ENCODE measurements at regions not wholly inside any gene's neighbourhood (a gene's known extent, or its start where the extent isn't known, plus 50 kb on each side); places are given as distances from the start of the nearest gene placed in this dataset.

DNA sequence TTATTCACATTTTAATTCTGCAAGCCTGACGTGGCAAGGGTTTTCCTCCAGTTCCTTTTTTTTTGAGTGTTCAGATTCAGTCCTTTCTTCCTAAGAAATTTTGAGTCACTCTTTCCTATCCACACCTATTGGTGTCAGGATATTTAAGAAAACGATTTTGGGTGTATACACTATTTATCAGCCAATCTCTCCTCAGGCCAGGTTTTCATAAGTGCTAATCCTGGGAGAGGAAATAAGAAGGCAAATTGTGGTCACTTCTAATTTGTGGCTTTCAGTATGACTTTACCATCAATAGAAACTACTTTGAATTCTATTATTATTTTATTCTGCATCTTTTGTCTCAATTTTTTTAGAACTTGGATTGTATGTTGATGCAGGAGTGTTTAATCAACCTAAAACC, 174.4 kb downstream of the DSEL start:
- Histone ChIP-seq H3K4me1 (ENCODE audit: control insufficient read depth, insufficient read depth, low read length) (no peaks in the 10 kb centered on the region), H3K9me3 (ENCODE audit: control insufficient read depth, insufficient read depth, low read depth, low read length) (no peaks in the 10 kb centered on the region), H3K4me3 (ENCODE audit: low read depth, low read length) (no peak overlapping the region), H3K36me3 (ENCODE audit: control insufficient read depth in 2 of 2, insufficient read depth in 1 of 2, low read length in 2 of 2) (no peaks in the 10 kb centered on the region), H3K27ac (ENCODE audit: extremely low read depth, low read depth, low read length) (no peak overlapping the region)
- TF ChIP-seq, protein P1, sequence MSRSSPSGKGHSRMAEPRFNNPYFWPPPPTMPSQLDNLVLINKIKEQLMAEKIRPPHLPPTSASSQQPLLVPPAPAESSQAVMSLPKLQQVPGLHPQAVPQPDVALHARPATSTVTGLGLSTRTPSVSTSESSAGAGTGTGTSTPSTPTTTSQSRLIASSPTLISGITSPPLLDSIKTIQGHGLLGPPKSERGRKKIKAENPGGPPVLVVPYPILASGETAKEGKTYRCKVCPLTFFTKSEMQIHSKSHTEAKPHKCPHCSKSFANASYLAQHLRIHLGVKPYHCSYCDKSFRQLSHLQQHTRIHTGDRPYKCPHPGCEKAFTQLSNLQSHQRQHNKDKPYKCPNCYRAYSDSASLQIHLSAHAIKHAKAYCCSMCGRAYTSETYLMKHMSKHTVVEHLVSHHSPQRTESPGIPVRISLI (tag by site-specific recombination; IDR thresholded peaks at IDR 0.05): no peak
- TF ChIP-seq ZNF157 (tag by site-specific recombination; IDR thresholded peaks at IDR 0.05) (no peak), IKZF3 (tag by site-specific recombination; IDR thresholded peaks at IDR 0.05) (no peak), ZNF837 (tag by site-specific recombination; IDR thresholded peaks at IDR 0.05) (no peak), WT1 (tag by site-specific recombination; IDR thresholded peaks at IDR 0.05) (no peak), ZNF501 (tag by site-specific recombination; IDR thresholded peaks at IDR 0.05) (no peak), ZNF664 (tag by site-specific recombination; IDR thresholded peaks at IDR 0.05) (no peak), ZFP41 (tag by site-specific recombination; IDR thresholded peaks at IDR 0.05; ENCODE audit: borderline replicate concordance) (no peak), ZNF514 (tag by site-specific recombination; IDR thresholded peaks at IDR 0.05) (no peak), TCF7L2 (IDR thresholded peaks at IDR 0.05; ENCODE audit: borderline replicate concordance, low read depth, low read length) (no peak), ZFHX2 (tag by site-specific recombination; conservative IDR thresholded peaks at IDR 0.05) (no peak)
- TF ChIP-seq, protein P2, sequence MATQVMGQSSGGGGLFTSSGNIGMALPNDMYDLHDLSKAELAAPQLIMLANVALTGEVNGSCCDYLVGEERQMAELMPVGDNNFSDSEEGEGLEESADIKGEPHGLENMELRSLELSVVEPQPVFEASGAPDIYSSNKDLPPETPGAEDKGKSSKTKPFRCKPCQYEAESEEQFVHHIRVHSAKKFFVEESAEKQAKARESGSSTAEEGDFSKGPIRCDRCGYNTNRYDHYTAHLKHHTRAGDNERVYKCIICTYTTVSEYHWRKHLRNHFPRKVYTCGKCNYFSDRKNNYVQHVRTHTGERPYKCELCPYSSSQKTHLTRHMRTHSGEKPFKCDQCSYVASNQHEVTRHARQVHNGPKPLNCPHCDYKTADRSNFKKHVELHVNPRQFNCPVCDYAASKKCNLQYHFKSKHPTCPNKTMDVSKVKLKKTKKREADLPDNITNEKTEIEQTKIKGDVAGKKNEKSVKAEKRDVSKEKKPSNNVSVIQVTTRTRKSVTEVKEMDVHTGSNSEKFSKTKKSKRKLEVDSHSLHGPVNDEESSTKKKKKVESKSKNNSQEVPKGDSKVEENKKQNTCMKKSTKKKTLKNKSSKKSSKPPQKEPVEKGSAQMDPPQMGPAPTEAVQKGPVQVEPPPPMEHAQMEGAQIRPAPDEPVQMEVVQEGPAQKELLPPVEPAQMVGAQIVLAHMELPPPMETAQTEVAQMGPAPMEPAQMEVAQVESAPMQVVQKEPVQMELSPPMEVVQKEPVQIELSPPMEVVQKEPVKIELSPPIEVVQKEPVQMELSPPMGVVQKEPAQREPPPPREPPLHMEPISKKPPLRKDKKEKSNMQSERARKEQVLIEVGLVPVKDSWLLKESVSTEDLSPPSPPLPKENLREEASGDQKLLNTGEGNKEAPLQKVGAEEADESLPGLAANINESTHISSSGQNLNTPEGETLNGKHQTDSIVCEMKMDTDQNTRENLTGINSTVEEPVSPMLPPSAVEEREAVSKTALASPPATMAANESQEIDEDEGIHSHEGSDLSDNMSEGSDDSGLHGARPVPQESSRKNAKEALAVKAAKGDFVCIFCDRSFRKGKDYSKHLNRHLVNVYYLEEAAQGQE (tag by site-specific recombination; IDR thresholded peaks at IDR 0.05): no peak
- CTCF ChIA-PET: interaction anchor here (0.8 kb wide), 1 partner anchor 36 kb away, joined by 3 read pairs; no protein-coding TSS in a partner anchor
- POLR2A ChIA-PET: no interaction called here

DNA sequence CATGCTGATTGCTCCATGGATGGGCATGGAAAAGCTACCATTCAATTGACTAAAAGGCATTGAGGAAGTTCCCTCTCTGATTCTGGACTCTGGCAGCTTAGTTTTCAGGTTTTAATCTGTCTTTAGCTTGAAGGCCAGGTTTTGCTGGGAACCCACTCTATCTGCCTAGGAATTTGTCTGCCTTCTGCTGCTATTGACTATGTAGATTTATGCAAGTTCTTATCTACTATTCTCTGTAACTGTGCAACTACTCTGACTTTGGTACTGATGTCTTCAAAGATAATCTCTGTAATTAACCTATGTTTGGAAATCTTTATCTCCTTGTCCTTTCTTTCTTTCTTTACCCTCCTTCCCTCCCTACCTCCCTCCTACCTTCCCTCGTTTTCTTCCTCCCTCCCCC, 178.8 kb downstream of the DSEL start:
- Histone ChIP-seq H3K9me3 (ENCODE audit: control insufficient read depth, insufficient read depth, low read depth, low read length) (no peaks in the 10 kb centered on the region), H3K4me3 (ENCODE audit: low read depth, low read length) (no peak overlapping the region), H3K36me3 (ENCODE audit: control insufficient read depth in 2 of 2, insufficient read depth in 1 of 2, low read length in 2 of 2) (no peaks in the 10 kb centered on the region), H3K27ac (ENCODE audit: extremely low read depth, low read depth, low read length) (no peak overlapping the region), H3K4me1 (ENCODE audit: control insufficient read depth, insufficient read depth, low read length) (no peaks in the 10 kb centered on the region)
- no peak for TF ChIP-seq ZNF169 (tag by site-specific recombination; IDR thresholded peaks at IDR 0.05)
- ChIA-PET POLR2A (no interaction called here), CTCF (no interaction called here)

DNA sequence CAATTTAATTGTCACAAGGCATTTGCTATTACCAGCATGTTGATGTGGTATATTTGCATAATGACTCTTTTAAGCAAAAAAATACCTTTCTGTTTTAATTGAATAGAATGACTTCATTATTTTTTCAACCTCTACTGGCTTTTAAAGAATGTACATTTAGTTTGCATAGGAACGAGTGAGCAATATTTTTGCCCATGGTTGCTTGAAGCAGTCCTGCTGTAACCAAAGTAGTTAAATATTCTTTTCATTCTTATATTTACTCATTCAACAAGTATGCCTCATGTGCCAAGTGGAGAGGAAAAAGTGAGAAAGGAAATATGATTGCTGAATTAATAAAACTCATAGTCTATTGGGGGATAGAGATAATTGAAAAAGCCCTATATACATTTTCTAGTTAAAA, 184.7 kb downstream of the DSEL start:
- H3K9me3 ChIP-seq (ENCODE audit: control insufficient read depth, insufficient read depth, low read depth, low read length): no peaks in the 10 kb centered on the region
- H3K36me3 ChIP-seq (ENCODE audit: control insufficient read depth in 2 of 2, insufficient read depth in 1 of 2, low read length in 2 of 2): no peaks in the 10 kb centered on the region
- ChIA-PET CTCF (no interaction called here), POLR2A (no interaction called here)
- no peaks in the 10 kb centered on the region for H3K4me1 ChIP-seq (ENCODE audit: control insufficient read depth, insufficient read depth, low read length)
- no peak overlapping the region for H3K27ac ChIP-seq (ENCODE audit: extremely low read depth, low read depth, low read length)
- H3K4me3 ChIP-seq (ENCODE audit: low read depth, low read length): no peak overlapping the region
- TF ChIP-seq, protein P3, sequence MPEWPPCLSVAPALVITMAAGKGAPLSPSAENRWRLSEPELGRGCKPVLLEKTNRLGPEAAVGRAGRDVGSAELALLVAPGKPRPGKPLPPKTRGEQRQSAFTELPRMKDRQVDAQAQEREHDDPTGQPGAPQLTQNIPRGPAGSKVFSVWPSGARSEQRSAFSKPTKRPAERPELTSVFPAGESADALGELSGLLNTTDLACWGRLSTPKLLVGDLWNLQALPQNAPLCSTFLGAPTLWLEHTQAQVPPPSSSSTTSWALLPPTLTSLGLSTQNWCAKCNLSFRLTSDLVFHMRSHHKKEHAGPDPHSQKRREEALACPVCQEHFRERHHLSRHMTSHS (tag by site-specific recombination; IDR thresholded peaks at IDR 0.05): no peak
- TF ChIP-seq SP2 (tag by site-specific recombination; IDR thresholded peaks at IDR 0.05) (no peak), ZNF266 (tag by site-specific recombination; IDR thresholded peaks at IDR 0.05; ENCODE audit: low read depth) (no peak), ZNF560 (tag by site-specific recombination; IDR thresholded peaks at IDR 0.05; ENCODE audit: borderline replicate concordance) (no peak), ZNF146 (tag by site-specific recombination; IDR thresholded peaks at IDR 0.05) (no peak), ZNF629 (tag by site-specific recombination; IDR thresholded peaks at IDR 0.05) (no peak), ZSCAN16 (tag by site-specific recombination; IDR thresholded peaks at IDR 0.05) (no peak), ZNF610 (tag by site-specific recombination; IDR thresholded peaks at IDR 0.05; ENCODE audit: borderline replicate concordance) (no peak), GFI1B (tag by site-specific recombination; IDR thresholded peaks at IDR 0.05) (no peak), ZNF112 (tag by site-specific recombination; IDR thresholded peaks at IDR 0.05) (no peak), SCRT2 (tag by site-specific recombination; IDR thresholded peaks at IDR 0.05) (no peak), ZFP41 (tag by site-specific recombination; IDR thresholded peaks at IDR 0.05; ENCODE audit: borderline replicate concordance) (no peak), ZNF549 (tag by site-specific recombination; IDR thresholded peaks at IDR 0.05) (no peak), ZNF791 (tag by site-specific recombination; IDR thresholded peaks at IDR 0.05) (no peak), YY2 (tag by site-specific recombination; IDR thresholded peaks at IDR 0.05) (no peak)
- TF ChIP-seq, protein P4, sequence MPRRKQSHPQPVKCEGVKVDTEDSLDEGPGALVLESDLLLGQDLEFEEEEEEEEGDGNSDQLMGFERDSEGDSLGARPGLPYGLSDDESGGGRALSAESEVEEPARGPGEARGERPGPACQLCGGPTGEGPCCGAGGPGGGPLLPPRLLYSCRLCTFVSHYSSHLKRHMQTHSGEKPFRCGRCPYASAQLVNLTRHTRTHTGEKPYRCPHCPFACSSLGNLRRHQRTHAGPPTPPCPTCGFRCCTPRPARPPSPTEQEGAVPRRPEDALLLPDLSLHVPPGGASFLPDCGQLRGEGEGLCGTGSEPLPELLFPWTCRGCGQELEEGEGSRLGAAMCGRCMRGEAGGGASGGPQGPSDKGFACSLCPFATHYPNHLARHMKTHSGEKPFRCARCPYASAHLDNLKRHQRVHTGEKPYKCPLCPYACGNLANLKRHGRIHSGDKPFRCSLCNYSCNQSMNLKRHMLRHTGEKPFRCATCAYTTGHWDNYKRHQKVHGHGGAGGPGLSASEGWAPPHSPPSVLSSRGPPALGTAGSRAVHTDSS (tag by site-specific recombination; IDR thresholded peaks at IDR 0.05): no peak
